ENCODE measurements at regions not wholly inside any gene's neighbourhood (a gene's known extent, or its start where the extent isn't known, plus 50 kb on each side); places are given as distances from the start of the nearest gene placed in this dataset.
A peak's percentile ranks its signal among the peaks of the same experiment; 100 is the strongest.

- Histone ChIP-seq H3K36me3 (no peaks in the 10 kb centered on the region), H3K27me3 (no peaks in the 10 kb centered on the region), H3K4me1 (no peaks in the 10 kb centered on the region), H3K9me3 (no peaks in the 10 kb centered on the region), H3K27ac (peak overlapping the region in 3 of 4 donors; percentile 14 to 58 (median 26)), H3K4me3 (no peak overlapping the region)
- DNase-seq, result peak in 2 of 3 donors; percentile 63 to 67
- TF ChIP-seq CTCF (IDR thresholded peaks at IDR 0.05) (no peak), POLR2A (IDR thresholded peaks at IDR 0.05) (no peak)
Measured at GRCh38 chr5:54610197-54610944, 92.8 kb downstream of the SNX18 start.

GRCh38 chr5:54608423-54609085, 91.0 kb downstream of the SNX18 start:
- H3K27me3 ChIP-seq, result no peaks in the 10 kb centered on the region
- TF ChIP-seq CTCF (IDR thresholded peaks at IDR 0.05) (no peak), POLR2A (IDR thresholded peaks at IDR 0.05) (no peak)
- DNase-seq, result no peak
- H3K27ac ChIP-seq, result no peak overlapping the region
- H3K36me3 ChIP-seq, result no peaks in the 10 kb centered on the region
- no peaks in the 10 kb centered on the region for H3K4me1 ChIP-seq
- H3K9me3 ChIP-seq, result no peaks in the 10 kb centered on the region
- H3K4me3 ChIP-seq, result no peak overlapping the region

GRCh38 chr5:54607006-54607405, 89.4 kb downstream of the SNX18 start:
- Histone ChIP-seq H3K36me3 (no peaks in the 10 kb centered on the region), H3K27ac (no peak overlapping the region), H3K4me1 (no peaks in the 10 kb centered on the region), H3K4me3 (no peak overlapping the region), H3K27me3 (no peaks in the 10 kb centered on the region), H3K9me3 (no peaks in the 10 kb centered on the region)
- DNase-seq, result no peak
- TF ChIP-seq POLR2A (IDR thresholded peaks at IDR 0.05) (no peak), CTCF (IDR thresholded peaks at IDR 0.05) (no peak)

- no peaks in the 10 kb centered on the region for H3K4me1 ChIP-seq
- no peak overlapping the region for H3K27ac ChIP-seq
- no peak for TF ChIP-seq POLR2A (IDR thresholded peaks at IDR 0.05)
- no peak for TF ChIP-seq CTCF (IDR thresholded peaks at IDR 0.05)
- no peaks in the 10 kb centered on the region for H3K36me3 ChIP-seq
- H3K4me3 ChIP-seq, result no peak overlapping the region
- DNase-seq, result no peak
- no peaks in the 10 kb centered on the region for H3K9me3 ChIP-seq
- H3K27me3 ChIP-seq, result no peaks in the 10 kb centered on the region
Measured at GRCh38 chr5:54603372-54603771, 85.8 kb downstream of the SNX18 start.

- no peaks in the 10 kb centered on the region for H3K27me3 ChIP-seq
- no peak for DNase-seq
- no peak overlapping the region for H3K27ac ChIP-seq
- TF ChIP-seq POLR2A (IDR thresholded peaks at IDR 0.05) (no peak), CTCF (IDR thresholded peaks at IDR 0.05) (no peak)
- H3K36me3 ChIP-seq, result no peaks in the 10 kb centered on the region
- no peaks in the 10 kb centered on the region for H3K9me3 ChIP-seq
- no peaks in the 10 kb centered on the region for H3K4me1 ChIP-seq
- no peak overlapping the region for H3K4me3 ChIP-seq
Measured at GRCh38 chr5:54602475-54602874, 84.9 kb downstream of the SNX18 start.

Data from Peyer's patch (tissue), 4 donors.